Liver (tissue), 3 donors: ENCODE measurements at regions not wholly inside any gene's neighbourhood (a gene's known extent, or its start where the extent isn't known, plus 50 kb on each side); places are given as distances from the start of the nearest gene placed in this dataset.

Experiments
- FOXA2 ChIP-seq: IDR thresholded peaks from 2 replicates; pipeline ENCODE4 v1.6.1; 2016; ENCODE audit warnings: antibody characterized with exemption
- GABPA ChIP-seq, 2 donors: IDR thresholded peaks in 1 of 2; conservative IDR thresholded peaks in 1 of 2; 2 replicates each; pipeline ENCODE4 v1.6.1; 2016; ENCODE audit warnings: antibody characterized with exemption in 2 of 2, mild to moderate bottlenecking in 1 of 2, moderate library complexity in 1 of 2
- HNF4A ChIP-seq, 2 donors: conservative IDR thresholded peaks; 2 replicates each; pipeline ENCODE4 v1.6.1; 2016; ENCODE audit warnings: antibody characterized with exemption in 2 of 2, mild to moderate bottlenecking in 2 of 2
- JUND ChIP-seq, 2 donors: IDR thresholded peaks; 2 replicates each; pipeline ENCODE4 v1.6.1; 2016; ENCODE audit warnings: antibody characterized with exemption in 2 of 2
- RAD21 ChIP-seq, 2 donors: IDR thresholded peaks; 2 replicates each; pipeline ENCODE4 v1.6.1; 2016; ENCODE audit warnings: antibody characterized with exemption in 2 of 2, mild to moderate bottlenecking in 2 of 2
- SP1 ChIP-seq: IDR thresholded peaks from 2 replicates; pipeline ENCODE4 v1.6.1; 2018; ENCODE audit warnings: antibody characterized with exemption, mild to moderate bottlenecking
- TAF1 ChIP-seq: conservative IDR thresholded peaks from 2 replicates; pipeline ENCODE4 v1.6.1; 2016; ENCODE audit warnings: antibody characterized with exemption, mild to moderate bottlenecking
- YY1 ChIP-seq: IDR thresholded peaks from 2 replicates; pipeline ENCODE4 v1.6.1; 2016; ENCODE audit warnings: antibody characterized with exemption, mild to moderate bottlenecking
- TF ChIP-seq, protein P1 (sequence below): fragments of 150-350 bp; IDR thresholded peaks from 2 replicates; pipeline ENCODE4 v1.5.1; 2017; ENCODE audit warnings: improper control_type of control experiment, low read depth, low read length; ENCODE audit not compliant: missing input control
- TF ChIP-seq, protein P2 (sequence below): IDR thresholded peaks from 2 replicates; pipeline ENCODE4 v1.6.1; 2016; ENCODE audit warnings: antibody characterized with exemption
- TF ChIP-seq, protein P3 (sequence below): IDR thresholded peaks from 2 replicates; pipeline ENCODE4 v1.6.1; 2016; ENCODE audit warnings: antibody characterized with exemption, mild to moderate bottlenecking
- TF ChIP-seq, protein P4 (sequence below): IDR thresholded peaks from 2 replicates; pipeline ENCODE4 v1.6.1; 2016; ENCODE audit warnings: antibody characterized with exemption
- donor health status: healthy.
- donor health status: healthy.

DNA sequence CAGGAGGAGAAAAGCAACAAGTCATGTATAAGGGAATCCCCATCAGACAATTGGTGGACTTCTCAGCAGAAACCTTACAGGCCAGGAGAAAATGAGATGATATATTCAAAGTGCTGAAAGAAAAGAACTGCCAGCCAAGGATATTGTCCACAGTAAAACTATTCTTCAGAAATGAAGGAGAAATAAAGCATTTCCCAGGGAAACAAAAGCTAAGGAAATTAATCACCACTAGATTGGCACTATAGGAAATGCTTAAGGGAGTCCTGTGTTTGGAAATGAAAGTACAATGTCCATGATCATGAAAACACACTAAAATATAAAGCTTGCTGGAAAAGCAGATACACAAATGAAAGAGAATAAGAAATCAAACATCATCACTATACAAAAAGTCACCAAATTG lies 282.0 kb downstream of the BLID start:
- TF ChIP-seq TAF1 (no peak), JUND (IDR thresholded peaks at IDR 0.05) (no peak), YY1 (no peak), GABPA (IDR thresholded peaks at IDR 0.05 in 1 of 2, conservative IDR thresholded peaks at IDR 0.05 in 1 of 2) (no peak), SP1 (no peak), RAD21 (IDR thresholded peaks at IDR 0.05) (no peak), HNF4A (conservative IDR thresholded peaks at IDR 0.05) (no peak), FOXA2 (no peak)
- TF ChIP-seq, protein P1, sequence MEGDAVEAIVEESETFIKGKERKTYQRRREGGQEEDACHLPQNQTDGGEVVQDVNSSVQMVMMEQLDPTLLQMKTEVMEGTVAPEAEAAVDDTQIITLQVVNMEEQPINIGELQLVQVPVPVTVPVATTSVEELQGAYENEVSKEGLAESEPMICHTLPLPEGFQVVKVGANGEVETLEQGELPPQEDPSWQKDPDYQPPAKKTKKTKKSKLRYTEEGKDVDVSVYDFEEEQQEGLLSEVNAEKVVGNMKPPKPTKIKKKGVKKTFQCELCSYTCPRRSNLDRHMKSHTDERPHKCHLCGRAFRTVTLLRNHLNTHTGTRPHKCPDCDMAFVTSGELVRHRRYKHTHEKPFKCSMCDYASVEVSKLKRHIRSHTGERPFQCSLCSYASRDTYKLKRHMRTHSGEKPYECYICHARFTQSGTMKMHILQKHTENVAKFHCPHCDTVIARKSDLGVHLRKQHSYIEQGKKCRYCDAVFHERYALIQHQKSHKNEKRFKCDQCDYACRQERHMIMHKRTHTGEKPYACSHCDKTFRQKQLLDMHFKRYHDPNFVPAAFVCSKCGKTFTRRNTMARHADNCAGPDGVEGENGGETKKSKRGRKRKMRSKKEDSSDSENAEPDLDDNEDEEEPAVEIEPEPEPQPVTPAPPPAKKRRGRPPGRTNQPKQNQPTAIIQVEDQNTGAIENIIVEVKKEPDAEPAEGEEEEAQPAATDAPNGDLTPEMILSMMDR, result no peak
- TF ChIP-seq, protein P2, sequence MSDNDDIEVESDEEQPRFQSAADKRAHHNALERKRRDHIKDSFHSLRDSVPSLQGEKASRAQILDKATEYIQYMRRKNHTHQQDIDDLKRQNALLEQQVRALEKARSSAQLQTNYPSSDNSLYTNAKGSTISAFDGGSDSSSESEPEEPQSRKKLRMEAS, result no peak
- TF ChIP-seq, protein P3, sequence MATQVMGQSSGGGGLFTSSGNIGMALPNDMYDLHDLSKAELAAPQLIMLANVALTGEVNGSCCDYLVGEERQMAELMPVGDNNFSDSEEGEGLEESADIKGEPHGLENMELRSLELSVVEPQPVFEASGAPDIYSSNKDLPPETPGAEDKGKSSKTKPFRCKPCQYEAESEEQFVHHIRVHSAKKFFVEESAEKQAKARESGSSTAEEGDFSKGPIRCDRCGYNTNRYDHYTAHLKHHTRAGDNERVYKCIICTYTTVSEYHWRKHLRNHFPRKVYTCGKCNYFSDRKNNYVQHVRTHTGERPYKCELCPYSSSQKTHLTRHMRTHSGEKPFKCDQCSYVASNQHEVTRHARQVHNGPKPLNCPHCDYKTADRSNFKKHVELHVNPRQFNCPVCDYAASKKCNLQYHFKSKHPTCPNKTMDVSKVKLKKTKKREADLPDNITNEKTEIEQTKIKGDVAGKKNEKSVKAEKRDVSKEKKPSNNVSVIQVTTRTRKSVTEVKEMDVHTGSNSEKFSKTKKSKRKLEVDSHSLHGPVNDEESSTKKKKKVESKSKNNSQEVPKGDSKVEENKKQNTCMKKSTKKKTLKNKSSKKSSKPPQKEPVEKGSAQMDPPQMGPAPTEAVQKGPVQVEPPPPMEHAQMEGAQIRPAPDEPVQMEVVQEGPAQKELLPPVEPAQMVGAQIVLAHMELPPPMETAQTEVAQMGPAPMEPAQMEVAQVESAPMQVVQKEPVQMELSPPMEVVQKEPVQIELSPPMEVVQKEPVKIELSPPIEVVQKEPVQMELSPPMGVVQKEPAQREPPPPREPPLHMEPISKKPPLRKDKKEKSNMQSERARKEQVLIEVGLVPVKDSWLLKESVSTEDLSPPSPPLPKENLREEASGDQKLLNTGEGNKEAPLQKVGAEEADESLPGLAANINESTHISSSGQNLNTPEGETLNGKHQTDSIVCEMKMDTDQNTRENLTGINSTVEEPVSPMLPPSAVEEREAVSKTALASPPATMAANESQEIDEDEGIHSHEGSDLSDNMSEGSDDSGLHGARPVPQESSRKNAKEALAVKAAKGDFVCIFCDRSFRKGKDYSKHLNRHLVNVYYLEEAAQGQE, result no peak
- TF ChIP-seq, protein P4, sequence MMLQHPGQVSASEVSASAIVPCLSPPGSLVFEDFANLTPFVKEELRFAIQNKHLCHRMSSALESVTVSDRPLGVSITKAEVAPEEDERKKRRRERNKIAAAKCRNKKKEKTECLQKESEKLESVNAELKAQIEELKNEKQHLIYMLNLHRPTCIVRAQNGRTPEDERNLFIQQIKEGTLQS, result no peak
